GM20000 (cell line): ENCODE measurements at regions not wholly inside any gene's neighbourhood (a gene's known extent, or its start where the extent isn't known, plus 50 kb on each side); places are given as distances from the start of the nearest gene placed in this dataset.
"Not testable (repeated sequence)": the region's sequence is repeated elsewhere in the genome, so short reads cannot be mapped to it uniquely, and the experiment has no call there.

Experiments used
- DNase-seq: peaks from one replicate; pipeline ENCODE4 v3.0.0; 2012; ENCODE audit warnings: low spot score
- CTCF ChIP-seq: IDR thresholded peaks from 2 replicates; pipeline ENCODE4 v1.5.1; 2012; ENCODE audit warnings: mild to moderate bottlenecking, control low read depth; ENCODE audit errors: extremely low read depth, missing control alignments

- DNase-seq: no peak
- TF ChIP-seq CTCF: no peak
Observed at GRCh38 chr2:105671156-105671555, 73.6 kb upstream of the NCK2 start.

GRCh38 chr2:105669384-105669891, 75.3 kb upstream of the NCK2 start:
- DNase-seq: no peak
- no peak for TF ChIP-seq CTCF

- no peak for TF ChIP-seq CTCF
- DNase-seq: no peak
Observed at GRCh38 chr2:105665480-105665879, 79.2 kb upstream of the NCK2 start.

- no peak for TF ChIP-seq CTCF
- DNase-seq: no peak
Observed at GRCh38 chr2:105660489-105660888, 84.2 kb upstream of the NCK2 start.

- DNase-seq: not testable (repeated sequence)
Observed at GRCh38 chr2:105655723-105656606, 88.7 kb upstream of the NCK2 start.

- no peak for DNase-seq
- TF ChIP-seq CTCF: no peak
Observed at GRCh38 chr2:105655244-105655643, 89.5 kb upstream of the NCK2 start.

GRCh38 chr2:105654474-105655004, 90.2 kb upstream of the NCK2 start:
- no peak for TF ChIP-seq CTCF
- DNase-seq: no peak
